ENCODE measurements at regions not wholly inside any gene's neighbourhood (a gene's known extent, or its start where the extent isn't known, plus 50 kb on each side); places are given as distances from the start of the nearest gene placed in this dataset.

GRCh38 chr20:24411003-24411833 is 58.2 kb upstream of the SYNDIG1 start (continued):
- TF ChIP-seq RREB1 (CRISPR knock-in tag; IDR thresholded peaks at IDR 0.05), result no peak
- TF ChIP-seq RFX5 (IDR thresholded peaks at IDR 0.05; ENCODE audit: low read depth, low read length), result no peak

- no peak for FAIRE-seq
- H4K20me1 ChIP-seq (replicated peaks; ENCODE audit: control insufficient read depth, insufficient read depth, low read length), result no peaks in the 10 kb centered on the region
- H3K4me2 ChIP-seq (ENCODE audit: insufficient read depth, low read length), result no peak overlapping the region
- intact Hi-C loops (cut with micrococcal nuclease), result no loop called here
- no peak overlapping the region for H3K9ac ChIP-seq (ENCODE audit: insufficient read depth in 1 of 2, low read depth in 2 of 2, low read length in 2 of 2)
- BruUV-seq (replicated peaks), result no TSS peak
- H3K79me2 ChIP-seq (ENCODE audit: control insufficient read depth, insufficient read depth, low read length), result no peaks in the 10 kb centered on the region
- no peaks in the 10 kb centered on the region for H3K27me3 ChIP-seq (ENCODE audit: control insufficient read depth in 2 of 2, insufficient read depth in 2 of 2, low read length in 2 of 2)
- H3K9me1 ChIP-seq (ENCODE audit: control insufficient read depth, insufficient read depth, low read length), result no peaks in the 10 kb centered on the region
- no peak overlapping the region for H2AFZ ChIP-seq (ENCODE audit: low read depth, low read length)
- WGBS (ENCODE audit: insufficient coverage, low coverage, missing lambda C conversion rate), result 0% methylated on average over 1 of the region's 1 CpG
- H3K9me3 ChIP-seq (replicated peaks; ENCODE audit: control insufficient read depth, insufficient read depth, low read depth, low read length), result no peaks in the 10 kb centered on the region
- in situ Hi-C loops (cut with MboI), result no loop called here
- ChIA-PET CTCF (ENCODE audit: low intra/inter-chr PET ratio) (no interaction called here), POLR2A (no interaction called here)
- H3K36me3 ChIP-seq (ENCODE audit: control insufficient read depth, insufficient read depth, low read length), result no peaks in the 10 kb centered on the region
- ATAC-seq, result no peak
- no peak for DNase-seq (ENCODE audit: extremely low read depth in 1 of 4, low spot score in 3 of 4)
- no peak overlapping the region for H3K4me3 ChIP-seq
- no peaks in the 10 kb centered on the region for H3K4me1 ChIP-seq (replicated peaks in 1 of 2; ENCODE audit: control insufficient read depth in 2 of 2, insufficient read depth in 2 of 2, low read length in 2 of 2)
- no peak overlapping the region for H3K27ac ChIP-seq (ENCODE audit: extremely low read depth, low read depth, low read length)
- TF ChIP-seq ZNF23 (CRISPR knock-in tag; IDR thresholded peaks at IDR 0.05) (no peak), RBM39 (optimal IDR thresholded peaks at IDR 0.05; ENCODE audit: low read depth, low read length) (no peak), STAT5B (CRISPR knock-in tag; IDR thresholded peaks at IDR 0.05) (no peak), THRA (IDR thresholded peaks at IDR 0.05) (no peak), IRF9 (tag; IDR thresholded peaks at IDR 0.05) (no peak), ZNF75A (CRISPR knock-in tag; IDR thresholded peaks at IDR 0.05) (no peak)
Measured at GRCh38 chr20:24407151-24407550, 62.3 kb upstream of the SYNDIG1 start.

Measured in K562 (cell line).